Thoracic aorta (tissue), 2 donors: ENCODE measurements at regions not wholly inside any gene's neighbourhood (a gene's known extent, or its start where the extent isn't known, plus 50 kb on each side); places are given as distances from the start of the nearest gene placed in this dataset.

Experiments used
- ATAC-seq: fragments of 150-250 bp; one replicate; pipeline ENCODE4 v1.8.0; 2017; ENCODE audit warnings: low read depth; ENCODE audit not compliant: insufficient number of reproducible peaks, low FRiP score
- DNase-seq: peaks from one replicate; pipeline ENCODE4 v3.0.0-alpha.2; 2020; ENCODE audit warnings: low spot score
- H3K27ac ChIP-seq, 2 donors: fragments of 200-600 bp; sonication (generic); 1 replicate in 1 of 2; 2 replicates in 1 of 2; pipeline ENCODE4 v1.5.1; 2016; ENCODE audit warnings: mild to moderate bottlenecking in 2 of 2, moderate library complexity in 2 of 2
- H3K27me3 ChIP-seq: fragments of 200-600 bp; sonication (generic); replicated peaks from 2 replicates; pipeline ENCODE4 v1.6.0; 2016; ENCODE audit warnings: mild to moderate bottlenecking; ENCODE audit not compliant: insufficient read depth
- H3K36me3 ChIP-seq: fragments of 200-600 bp; sonication (generic); one replicate; pipeline ENCODE4 v1.5.1; 2016
- H3K4me1 ChIP-seq, 2 donors: fragments of 200-600 bp; sonication (generic); 1 replicate in 1 of 2; 2 replicates in 1 of 2; pipeline versions ENCODE4 v1.5.1 to v1.6.0; 2016; ENCODE audit warnings: low read depth in 2 of 2, mild to moderate bottlenecking in 1 of 2; ENCODE audit not compliant: control insufficient read depth in 1 of 2
- H3K4me3 ChIP-seq: fragments of 200-600 bp; sonication (generic); 2 replicates; pipeline ENCODE4 v1.5.1; 2016; ENCODE audit warnings: mild to moderate bottlenecking
- H3K9me3 ChIP-seq: fragments of 200-600 bp; sonication (generic); 2 replicates; pipeline ENCODE4 v1.5.1; 2016
- CTCF ChIP-seq: fragments of 200-600 bp; sonication (generic); IDR thresholded peaks from one replicate; pipeline ENCODE4 v1.5.1; 2019; ENCODE audit warnings: antibody characterized with exemption

- H3K4me3 ChIP-seq, result no peak overlapping the region
- ATAC-seq (no peak), DNase-seq (no peak)
- H3K4me1 ChIP-seq, result no peaks in the 10 kb centered on the region
- no peaks in the 10 kb centered on the region for H3K27me3 ChIP-seq
- no peak overlapping the region for H3K27ac ChIP-seq
- peaks cover 14% of the 10 kb centered on the region for H3K9me3 ChIP-seq
- TF ChIP-seq CTCF, result no peak
- no peaks in the 10 kb centered on the region for H3K36me3 ChIP-seq
These were observed 132.3 kb upstream of the VSTM2A start for GRCh38 chr7:54409917-54410316.

- Histone ChIP-seq H3K4me1 (no peaks in the 10 kb centered on the region), H3K27me3 (no peaks in the 10 kb centered on the region), H3K36me3 (no peaks in the 10 kb centered on the region), H3K9me3 (no peaks in the 10 kb centered on the region), H3K27ac (no peak overlapping the region), H3K4me3 (no peak overlapping the region)
- no peak for DNase-seq
- TF ChIP-seq CTCF, result no peak
- ATAC-seq, result no peak
These were observed 125.5 kb upstream of the VSTM2A start for GRCh38 chr7:54416678-54417077.

DNA sequence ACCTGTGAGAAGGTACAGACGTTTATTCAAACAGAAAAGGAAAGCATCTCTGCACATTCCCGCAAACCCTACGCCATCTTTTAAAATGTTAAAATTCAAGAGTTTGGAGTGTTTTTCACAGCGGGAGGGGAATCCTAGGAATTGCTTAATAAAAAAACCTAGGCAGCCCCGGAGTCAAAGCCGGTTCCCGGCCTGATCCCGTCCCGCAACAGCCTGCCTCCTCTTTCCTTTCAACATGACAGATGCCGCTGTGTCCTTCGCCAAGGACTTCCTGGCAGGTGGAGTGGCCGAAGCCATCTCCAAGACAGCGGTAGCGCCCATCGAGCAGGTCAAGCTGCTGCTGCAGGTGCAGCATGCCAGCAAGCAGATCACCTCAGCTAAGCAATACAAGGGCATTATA lies 123.0 kb upstream of the VSTM2A start:
- H3K36me3 ChIP-seq, result no peaks in the 10 kb centered on the region
- no peak overlapping the region for H3K4me3 ChIP-seq
- DNase-seq (no peak), ATAC-seq (no peak)
- H3K27ac ChIP-seq, result no peak overlapping the region
- H3K9me3 ChIP-seq, result no peaks in the 10 kb centered on the region
- no peaks in the 10 kb centered on the region for H3K4me1 ChIP-seq
- TF ChIP-seq CTCF, result no peak
- no peaks in the 10 kb centered on the region for H3K27me3 ChIP-seq

GRCh38 chr7:54426406-54426805 lies 115.8 kb upstream of the VSTM2A start:
- no peak for ATAC-seq
- Histone ChIP-seq H3K4me3 (no peak overlapping the region), H3K9me3 (no peaks in the 10 kb centered on the region), H3K4me1 (no peaks in the 10 kb centered on the region), H3K27me3 (no peaks in the 10 kb centered on the region), H3K27ac (no peak overlapping the region), H3K36me3 (no peaks in the 10 kb centered on the region)
- DNase-seq, result no peak
- TF ChIP-seq CTCF, result no peak

GRCh38 chr7:54429111-54429510 lies 113.1 kb upstream of the VSTM2A start:
- no peak for TF ChIP-seq CTCF
- no peak for DNase-seq

More at GRCh38 chr7:54429111-54429510, 113.1 kb upstream of the VSTM2A start:
- Histone ChIP-seq H3K36me3 (no peaks in the 10 kb centered on the region), H3K4me1 (no peaks in the 10 kb centered on the region), H3K4me3 (no peak overlapping the region), H3K27me3 (no peaks in the 10 kb centered on the region), H3K27ac (no peak overlapping the region), H3K9me3 (no peaks in the 10 kb centered on the region)
- no peak for ATAC-seq
